Ovary (tissue), 3 donors: ENCODE measurements at regions not wholly inside any gene's neighbourhood (a gene's known extent, or its start where the extent isn't known, plus 50 kb on each side); places are given as distances from the start of the nearest gene placed in this dataset.

ENCODE experiments used
- EP300 ChIP-seq: sonication (generic); formaldehyde crosslinking; IDR thresholded peaks from one replicate; pipeline ENCODE4 v1.6.1; 2017; ENCODE audit warnings: antibody characterized with exemption
- POLR2A ChIP-seq: fragments of 450-650 bp; IDR thresholded peaks from one replicate; pipeline ENCODE4 v1.6.1; 2017; ENCODE audit warnings: antibody characterized with exemption, mild to moderate bottlenecking, moderate library complexity
- TF ChIP-seq, protein P1 (sequence below), 3 donors: fragments of 450-650 bp in 2 of 3; fragments of 200-600 bp in 1 of 3; IDR thresholded peaks; one replicate each; pipeline versions ENCODE4 v1.5.1 to v1.8.0; 2016 to 2022; ENCODE audit warnings: antibody characterized with exemption in 3 of 3, mild to moderate bottlenecking in 1 of 3
- donor health status: DM: no; HTN: no; CAD: no.

GRCh38 chr9:135251331-135251761 lies 163.9 kb downstream of the OLFM1 start:
- TF ChIP-seq EP300 (no peak), POLR2A (no peak)
- TF ChIP-seq, protein P1, sequence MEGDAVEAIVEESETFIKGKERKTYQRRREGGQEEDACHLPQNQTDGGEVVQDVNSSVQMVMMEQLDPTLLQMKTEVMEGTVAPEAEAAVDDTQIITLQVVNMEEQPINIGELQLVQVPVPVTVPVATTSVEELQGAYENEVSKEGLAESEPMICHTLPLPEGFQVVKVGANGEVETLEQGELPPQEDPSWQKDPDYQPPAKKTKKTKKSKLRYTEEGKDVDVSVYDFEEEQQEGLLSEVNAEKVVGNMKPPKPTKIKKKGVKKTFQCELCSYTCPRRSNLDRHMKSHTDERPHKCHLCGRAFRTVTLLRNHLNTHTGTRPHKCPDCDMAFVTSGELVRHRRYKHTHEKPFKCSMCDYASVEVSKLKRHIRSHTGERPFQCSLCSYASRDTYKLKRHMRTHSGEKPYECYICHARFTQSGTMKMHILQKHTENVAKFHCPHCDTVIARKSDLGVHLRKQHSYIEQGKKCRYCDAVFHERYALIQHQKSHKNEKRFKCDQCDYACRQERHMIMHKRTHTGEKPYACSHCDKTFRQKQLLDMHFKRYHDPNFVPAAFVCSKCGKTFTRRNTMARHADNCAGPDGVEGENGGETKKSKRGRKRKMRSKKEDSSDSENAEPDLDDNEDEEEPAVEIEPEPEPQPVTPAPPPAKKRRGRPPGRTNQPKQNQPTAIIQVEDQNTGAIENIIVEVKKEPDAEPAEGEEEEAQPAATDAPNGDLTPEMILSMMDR (IDR thresholded peaks at IDR 0.05) = no peak
